Ishikawa (cell line): ENCODE measurements at regions not wholly inside any gene's neighbourhood (a gene's known extent, or its start where the extent isn't known, plus 50 kb on each side); places are given as distances from the start of the nearest gene placed in this dataset.

Experiments
- EP300 ChIP-seq: IDR thresholded peaks from 2 replicates; pipeline ENCODE4 v1.6.1; 2012; ENCODE audit warnings: borderline replicate concordance
- TAF1 ChIP-seq: IDR thresholded peaks from 2 replicates; pipeline ENCODE4 v1.6.1; 2012; ENCODE audit warnings: low read depth, mild to moderate bottlenecking
- TF ChIP-seq, protein P1 (sequence below): IDR thresholded peaks from 2 replicates; pipeline ENCODE4 v1.6.1; 2012

DNA sequence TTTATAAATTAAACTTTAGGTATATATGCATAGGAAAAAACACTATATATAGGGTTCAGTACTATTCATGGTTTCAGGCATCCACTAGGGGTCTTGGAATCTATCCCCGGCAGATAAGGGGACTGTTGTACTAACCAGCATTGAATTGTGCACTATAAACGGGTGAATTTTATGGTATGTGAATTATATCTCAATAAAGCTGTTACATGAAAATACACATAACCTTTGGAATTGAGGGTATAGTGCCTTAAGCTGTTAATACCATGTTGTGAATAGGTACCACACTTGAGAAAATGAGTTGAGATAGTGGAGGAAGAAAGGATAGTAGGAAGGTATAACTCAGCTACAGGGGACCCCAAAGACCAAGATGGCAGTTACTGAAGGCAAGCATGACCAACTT, 167.3 kb downstream of the HAUS1 start:
- TF ChIP-seq TAF1, result no peak
- TF ChIP-seq, protein P1, sequence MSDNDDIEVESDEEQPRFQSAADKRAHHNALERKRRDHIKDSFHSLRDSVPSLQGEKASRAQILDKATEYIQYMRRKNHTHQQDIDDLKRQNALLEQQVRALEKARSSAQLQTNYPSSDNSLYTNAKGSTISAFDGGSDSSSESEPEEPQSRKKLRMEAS, result no peak
- TF ChIP-seq EP300, result no peak
